ENCODE measurements at regions not wholly inside any gene's neighbourhood (a gene's known extent, or its start where the extent isn't known, plus 50 kb on each side); places are given as distances from the start of the nearest gene placed in this dataset.

GRCh38 chr17:55567240-55568214 lies 56.3 kb upstream of the SMIM36 start:
- TF ChIP-seq CHD1 (IDR thresholded peaks at IDR 0.05; ENCODE audit: low read depth, low read length), result no peak
- no peak for TF ChIP-seq ZNF274 (IDR thresholded peaks at IDR 0.05; ENCODE audit: borderline replicate concordance, extremely low read depth, low read length)
- no peak for TF ChIP-seq BCL11A (IDR thresholded peaks at IDR 0.05; ENCODE audit: low read depth in 2 of 2, low read length in 2 of 2)
- no peak for TF ChIP-seq EZH2 (IDR thresholded peaks at IDR 0.05; ENCODE audit: low read depth, low read length, severe bottlenecking)
- TF ChIP-seq ASH2L (IDR thresholded peaks at IDR 0.05; ENCODE audit: low read length), result no peak
- no peak for TF ChIP-seq POLR2A (IDR thresholded peaks at IDR 0.05; ENCODE audit: control extremely low read depth in 1 of 2, low read depth in 2 of 2, low read length in 2 of 2)
- TF ChIP-seq RNF2 (IDR thresholded peaks at IDR 0.05; ENCODE audit: borderline replicate concordance, low read depth, low read length, missing control alignments, poor library complexity, severe bottlenecking), result no peak
- no peak for TF ChIP-seq CHD2 (IDR thresholded peaks at IDR 0.05; ENCODE audit: low read length)
- TF ChIP-seq SP2 (IDR thresholded peaks at IDR 0.05; ENCODE audit: low read length), result no peak
- no peak for TF ChIP-seq CTCF (IDR thresholded peaks at IDR 0.05; ENCODE audit: control extremely low read depth in 1 of 3, insufficient read depth in 1 of 3, low read depth in 1 of 3, low read length in 3 of 3)
- TF ChIP-seq GABPA (IDR thresholded peaks at IDR 0.05; ENCODE audit: borderline replicate concordance, insufficient read depth, low read length), result no peak
- TF ChIP-seq YY1 (IDR thresholded peaks at IDR 0.05; ENCODE audit: low read depth, low read length), result no peak
- no peak for TF ChIP-seq MAFK (IDR thresholded peaks at IDR 0.05; ENCODE audit: low read depth, low read length)

All from H1 (cell line).